Bronchial epithelial cell (primary cell): ENCODE measurements at regions not wholly inside any gene's neighbourhood (a gene's known extent, or its start where the extent isn't known, plus 50 kb on each side); places are given as distances from the start of the nearest gene placed in this dataset.

Experiments
- DNase-seq: peaks from one replicate; pipeline ENCODE4 v3.0.0-alpha.2; 2010; ENCODE audit warnings: low read depth
- FAIRE-seq: peaks from 2 replicates; lab custom pipeline; 2011; peaks lifted over from hg19 to GRCh38; lab: Jason Lieb, UNC
- H3K27me3 ChIP-seq: 2 replicates; pipeline ENCODE4 v1.5.1; 2011; ENCODE audit warnings: low read length; ENCODE audit not compliant: control insufficient read depth, insufficient read depth
- H3K36me3 ChIP-seq: 2 replicates; pipeline ENCODE4 v1.5.1; 2011; ENCODE audit warnings: low read length; ENCODE audit not compliant: control insufficient read depth, insufficient read depth
- H3K4me3 ChIP-seq: 2 replicates; pipeline ENCODE4 v1.5.1; 2011; ENCODE audit warnings: mild to moderate bottlenecking, low read depth, low read length, control low read depth
- CTCF ChIP-seq: IDR thresholded peaks from 2 replicates; pipeline ENCODE4 v1.5.1; 2011; ENCODE audit warnings: mild to moderate bottlenecking, moderate library complexity, low read length, control low read depth, inconsistent platforms; ENCODE audit not compliant: insufficient read depth, severe bottlenecking

GRCh38 chr3:146928421-146929059 lies 323.4 kb upstream of the PLSCR5 start:
- no peak for TF ChIP-seq CTCF
- FAIRE-seq (peak; percentile 40), DNase-seq (no peak)
- H3K36me3 ChIP-seq, result no peaks in the 10 kb centered on the region
- no peaks in the 10 kb centered on the region for H3K27me3 ChIP-seq
- no peak overlapping the region for H3K4me3 ChIP-seq

DNA sequence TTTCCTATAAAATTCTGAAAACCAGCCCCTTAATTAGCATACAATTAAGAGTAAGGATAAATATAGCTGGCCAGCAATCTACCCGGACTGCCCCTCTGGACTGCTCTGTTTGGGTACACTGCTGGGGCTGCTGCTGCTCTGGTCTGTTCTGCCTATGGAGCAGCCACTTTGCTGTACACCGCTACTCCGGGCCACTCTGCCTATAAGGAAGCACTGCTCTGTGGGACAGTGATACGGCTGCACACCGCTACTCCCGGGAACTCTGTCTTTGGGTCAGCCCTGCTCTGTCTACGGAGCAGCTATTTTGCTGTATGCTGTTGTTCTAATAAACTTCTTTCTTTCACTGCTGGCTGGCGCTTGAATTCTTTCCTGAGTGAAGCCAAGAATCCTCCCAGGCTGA lies 316.5 kb upstream of the PLSCR5 start:
- FAIRE-seq (no peak), DNase-seq (no peak)
- Histone ChIP-seq H3K4me3 (no peak overlapping the region), H3K36me3 (no peaks in the 10 kb centered on the region), H3K27me3 (no peaks in the 10 kb centered on the region)
- no peak for TF ChIP-seq CTCF

DNA sequence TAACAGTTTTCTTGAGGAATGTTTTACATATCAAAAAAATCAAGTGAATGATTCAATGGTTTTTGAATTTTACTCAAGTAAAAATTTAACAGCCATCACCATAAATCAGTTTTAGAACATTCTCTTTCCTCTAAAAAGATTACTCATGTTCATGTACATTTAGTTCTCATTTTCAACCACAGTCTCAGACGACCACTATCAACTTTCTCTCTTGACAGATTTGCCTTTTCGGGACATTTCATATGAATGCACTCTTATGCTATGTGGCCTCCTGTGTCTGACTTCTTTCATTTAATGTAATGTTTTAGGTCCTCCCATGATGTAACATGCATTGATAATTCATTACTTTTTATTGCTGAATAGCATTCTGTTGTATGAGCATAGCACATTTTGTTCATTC lies 309.3 kb upstream of the PLSCR5 start:
- FAIRE-seq (no peak), DNase-seq (no peak)
- Histone ChIP-seq H3K36me3 (no peaks in the 10 kb centered on the region), H3K27me3 (no peaks in the 10 kb centered on the region), H3K4me3 (no peak overlapping the region)
- no peak for TF ChIP-seq CTCF

GRCh38 chr3:146912241-146913015 lies 307.3 kb upstream of the PLSCR5 start:
- no peak for TF ChIP-seq CTCF
- no peak for FAIRE-seq
- no peak for DNase-seq
- H3K36me3 ChIP-seq, result no peaks in the 10 kb centered on the region
- H3K4me3 ChIP-seq, result no peak overlapping the region
- no peaks in the 10 kb centered on the region for H3K27me3 ChIP-seq

DNA sequence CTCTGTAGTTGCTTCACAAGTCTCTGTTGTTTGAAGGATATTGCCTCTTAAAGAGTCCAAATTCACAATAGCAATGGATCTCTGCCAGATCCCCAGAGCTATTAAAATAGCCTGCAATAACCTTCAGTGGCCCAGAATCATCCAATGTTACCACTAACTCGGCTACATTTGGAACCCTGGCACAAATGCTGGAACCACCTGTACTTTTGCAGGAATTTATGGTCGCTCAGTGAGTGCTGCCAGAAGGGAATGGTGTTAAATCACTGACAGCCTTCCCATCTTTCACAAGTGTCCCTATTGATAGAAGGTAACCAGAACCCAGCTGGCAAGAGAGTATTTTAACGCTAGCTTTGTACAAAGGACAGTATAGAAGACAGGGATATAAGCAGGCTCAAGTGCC lies 298.8 kb upstream of the PLSCR5 start:
- H3K36me3 ChIP-seq, result no peaks in the 10 kb centered on the region
- no peak for FAIRE-seq
- H3K4me3 ChIP-seq, result no peak overlapping the region
- DNase-seq, result no peak
- no peak for TF ChIP-seq CTCF
- no peaks in the 10 kb centered on the region for H3K27me3 ChIP-seq
